Ascending aorta (tissue), 2 donors: ENCODE measurements at regions not wholly inside any gene's neighbourhood (a gene's known extent, or its start where the extent isn't known, plus 50 kb on each side); places are given as distances from the start of the nearest gene placed in this dataset.

Experiments
- DNase-seq, 2 donors: peaks; one replicate each; pipeline ENCODE4 v3.0.0-alpha.2; 2019; ENCODE audit warnings: low spot score in 2 of 2
- H3K27ac ChIP-seq, 2 donors: fragments of 200-600 bp; sonication (generic); one replicate each; pipeline ENCODE4 v1.5.1; 2016 to 2017; ENCODE audit warnings: mild to moderate bottlenecking in 1 of 2
- H3K27me3 ChIP-seq: fragments of 200-600 bp; sonication (generic); one replicate; pipeline ENCODE4 v1.5.1; 2017
- H3K36me3 ChIP-seq, 2 donors: fragments of 200-600 bp; sonication (generic); one replicate each; pipeline ENCODE4 v1.5.1; 2016
- H3K4me1 ChIP-seq, 2 donors: fragments of 200-600 bp; sonication (generic); one replicate each; pipeline ENCODE4 v1.5.1; 2016 to 2017; ENCODE audit warnings: mild to moderate bottlenecking in 1 of 2
- H3K4me3 ChIP-seq, 2 donors: fragments of 200-600 bp; sonication (generic); one replicate each; pipeline ENCODE4 v1.5.1; 2016 to 2017; ENCODE audit warnings: mild to moderate bottlenecking in 1 of 2
- H3K9me3 ChIP-seq, 2 donors: fragments of 200-600 bp; sonication (generic); one replicate each; pipeline ENCODE4 v1.5.1; 2016
- intact Hi-C: fragments of 100-400 bp; cut with DNase I; formaldehyde crosslinking; loops from one replicate; pipeline ENCODE4 v1.15.1; 2023
- TF ChIP-seq, protein P1 (sequence below), 3 experiments: fragments of 200-600 bp in 2 of 3; fragments of 450-650 bp in 1 of 3; sonication (generic) in 2 of 3; IDR thresholded peaks; one replicate each; pipeline ENCODE4 v1.5.1; 2016 to 2019; ENCODE audit warnings: antibody characterized with exemption in 3 of 3, mild to moderate bottlenecking in 1 of 3, moderate library complexity in 1 of 3

DNA sequence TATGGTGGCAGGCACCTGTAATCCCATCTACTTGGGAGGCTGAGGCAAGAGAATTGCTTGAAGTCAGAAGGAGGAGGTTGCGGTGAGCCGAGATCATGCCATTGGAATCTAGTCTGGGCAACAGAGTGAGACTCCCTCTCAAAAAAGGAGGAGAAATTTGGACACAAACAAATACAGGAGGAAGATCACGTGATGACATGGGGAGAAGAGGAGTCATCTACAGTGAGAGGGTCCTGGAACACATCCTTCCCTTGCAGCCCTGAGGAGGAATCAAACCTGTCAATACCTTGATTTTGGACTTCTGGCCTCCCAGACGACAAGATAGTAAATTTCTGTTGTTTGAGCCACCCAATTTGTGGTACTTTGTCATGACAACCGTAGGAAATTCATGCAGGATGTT, 671.9 kb upstream of the EEF2KMT start:
- intact Hi-C loops: no loop called here
- Histone ChIP-seq H3K36me3 (no peaks in the 10 kb centered on the region), H3K9me3 (no peaks in the 10 kb centered on the region), H3K4me1 (no peaks in the 10 kb centered on the region), H3K4me3 (no peak overlapping the region), H3K27ac (no peak overlapping the region), H3K27me3 (no peaks in the 10 kb centered on the region)
- DNase-seq: no peak
- TF ChIP-seq, protein P1, sequence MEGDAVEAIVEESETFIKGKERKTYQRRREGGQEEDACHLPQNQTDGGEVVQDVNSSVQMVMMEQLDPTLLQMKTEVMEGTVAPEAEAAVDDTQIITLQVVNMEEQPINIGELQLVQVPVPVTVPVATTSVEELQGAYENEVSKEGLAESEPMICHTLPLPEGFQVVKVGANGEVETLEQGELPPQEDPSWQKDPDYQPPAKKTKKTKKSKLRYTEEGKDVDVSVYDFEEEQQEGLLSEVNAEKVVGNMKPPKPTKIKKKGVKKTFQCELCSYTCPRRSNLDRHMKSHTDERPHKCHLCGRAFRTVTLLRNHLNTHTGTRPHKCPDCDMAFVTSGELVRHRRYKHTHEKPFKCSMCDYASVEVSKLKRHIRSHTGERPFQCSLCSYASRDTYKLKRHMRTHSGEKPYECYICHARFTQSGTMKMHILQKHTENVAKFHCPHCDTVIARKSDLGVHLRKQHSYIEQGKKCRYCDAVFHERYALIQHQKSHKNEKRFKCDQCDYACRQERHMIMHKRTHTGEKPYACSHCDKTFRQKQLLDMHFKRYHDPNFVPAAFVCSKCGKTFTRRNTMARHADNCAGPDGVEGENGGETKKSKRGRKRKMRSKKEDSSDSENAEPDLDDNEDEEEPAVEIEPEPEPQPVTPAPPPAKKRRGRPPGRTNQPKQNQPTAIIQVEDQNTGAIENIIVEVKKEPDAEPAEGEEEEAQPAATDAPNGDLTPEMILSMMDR (IDR thresholded peaks at IDR 0.05): no peak

GRCh38 chr16:5768445-5768844, 670.9 kb upstream of the EEF2KMT start:
- no peak overlapping the region for H3K27ac ChIP-seq
- no peak overlapping the region for H3K4me3 ChIP-seq
- no peaks in the 10 kb centered on the region for H3K27me3 ChIP-seq
- no peaks in the 10 kb centered on the region for H3K9me3 ChIP-seq
- DNase-seq: no peak
- TF ChIP-seq, protein P1 (IDR thresholded peaks at IDR 0.05): no peak
- intact Hi-C loops: no loop called here
- H3K4me1 ChIP-seq: no peaks in the 10 kb centered on the region
- H3K36me3 ChIP-seq: no peaks in the 10 kb centered on the region

GRCh38 chr16:5763176-5763575, 665.6 kb upstream of the EEF2KMT start:
- H3K27ac ChIP-seq: no peak overlapping the region
- H3K27me3 ChIP-seq: no peaks in the 10 kb centered on the region
- no peaks in the 10 kb centered on the region for H3K36me3 ChIP-seq
- no peak overlapping the region for H3K4me3 ChIP-seq
- no peaks in the 10 kb centered on the region for H3K4me1 ChIP-seq
- intact Hi-C loops: no loop called here
- no peaks in the 10 kb centered on the region for H3K9me3 ChIP-seq
- TF ChIP-seq, protein P1 (IDR thresholded peaks at IDR 0.05): no peak
- DNase-seq: no peak

DNA sequence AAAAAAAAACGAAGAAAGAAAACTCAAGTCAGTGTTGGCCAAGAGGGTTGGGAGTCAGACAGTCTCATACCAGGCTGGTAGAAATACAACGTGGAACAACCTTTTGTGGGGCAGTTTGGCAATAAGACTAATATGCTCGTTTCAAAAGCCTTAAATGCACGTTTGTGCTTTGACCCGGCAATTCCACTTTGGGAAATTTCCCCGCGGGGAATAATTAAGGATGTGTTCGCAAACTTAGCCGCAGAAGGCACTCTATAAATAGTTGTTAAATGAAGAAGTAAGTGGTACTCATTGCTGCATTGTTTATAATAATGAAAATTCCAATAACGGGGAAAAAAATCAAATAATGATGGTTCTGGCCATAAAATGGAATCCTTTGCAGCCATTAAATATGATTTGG, 664.8 kb upstream of the EEF2KMT start:
- no peak overlapping the region for H3K4me3 ChIP-seq
- TF ChIP-seq, protein P1 (IDR thresholded peaks at IDR 0.05): no peak

GRCh38 chr16:5761592-5761991, 664.0 kb upstream of the EEF2KMT start:
- H3K27ac ChIP-seq: no peak overlapping the region
- TF ChIP-seq, protein P1 (IDR thresholded peaks at IDR 0.05): no peak
- intact Hi-C loops: no loop called here
- H3K36me3 ChIP-seq: no peaks in the 10 kb centered on the region
- no peaks in the 10 kb centered on the region for H3K27me3 ChIP-seq
- H3K4me3 ChIP-seq: no peak overlapping the region
- H3K9me3 ChIP-seq: no peaks in the 10 kb centered on the region
- no peak for DNase-seq
- H3K4me1 ChIP-seq: no peaks in the 10 kb centered on the region

More for the DNA sequence above, 664.8 kb upstream of the EEF2KMT start:
- no peaks in the 10 kb centered on the region for H3K9me3 ChIP-seq
- H3K4me1 ChIP-seq: no peaks in the 10 kb centered on the region
- no peaks in the 10 kb centered on the region for H3K36me3 ChIP-seq
- H3K27me3 ChIP-seq: no peaks in the 10 kb centered on the region
- no peak for DNase-seq
- intact Hi-C loops: no loop called here
- H3K27ac ChIP-seq: no peak overlapping the region

GRCh38 chr16:5758281-5758680, 660.7 kb upstream of the EEF2KMT start:
- TF ChIP-seq, protein P1 (IDR thresholded peaks at IDR 0.05): no peak
- no peak overlapping the region for H3K4me3 ChIP-seq
- no peaks in the 10 kb centered on the region for H3K27me3 ChIP-seq
- intact Hi-C loops: no loop called here
- no peaks in the 10 kb centered on the region for H3K4me1 ChIP-seq
- no peak overlapping the region for H3K27ac ChIP-seq
- no peaks in the 10 kb centered on the region for H3K9me3 ChIP-seq
- no peak for DNase-seq
- no peaks in the 10 kb centered on the region for H3K36me3 ChIP-seq
